ENCODE measurements at regions not wholly inside any gene's neighbourhood (a gene's known extent, or its start where the extent isn't known, plus 50 kb on each side); places are given as distances from the start of the nearest gene placed in this dataset.

DNA sequence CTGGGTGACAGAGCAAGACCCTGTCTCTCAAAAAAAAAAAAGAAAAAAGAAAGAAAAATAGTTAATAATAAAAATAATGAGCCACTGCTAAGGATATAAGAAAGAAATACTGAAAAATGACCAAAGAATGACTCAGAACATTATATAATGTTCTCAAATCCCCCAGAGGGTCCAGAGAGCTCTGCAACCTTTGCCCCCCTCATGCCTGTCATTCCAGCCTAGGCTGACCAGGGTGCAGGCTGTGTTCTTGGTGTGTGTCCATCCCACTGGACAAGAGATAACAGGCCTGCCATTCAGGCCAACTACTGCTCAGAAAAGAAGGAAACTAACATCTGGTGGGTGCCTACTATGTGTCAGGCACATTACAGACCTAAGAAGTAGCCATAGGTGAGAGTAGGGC, 72.7 kb upstream of the EDNRA start:
- CTCF ChIA-PET = interaction anchor here (0.9 to 4.3 kb wide), 14 partner anchors 12 to 459 kb away, joined by 3 to 18 read pairs (median 6); no protein-coding TSS in a partner anchor
- DNase-seq (ENCODE audit: low spot score) = no peak
- peaks cover 14% of the 10 kb centered on the region for H3K36me3 Mint-ChIP-seq
- peaks cover 21% of the 10 kb centered on the region for H3K9me3 Mint-ChIP-seq
- no peaks in the 10 kb centered on the region for H3K4me1 Mint-ChIP-seq
- H3K27ac Mint-ChIP-seq = no peak overlapping the region
- POLR2A ChIA-PET = no interaction called here
- H3K4me3 Mint-ChIP-seq = no peak overlapping the region
- no peaks in the 10 kb centered on the region; the same call in 1 of the 2 replicates for H3K27me3 Mint-ChIP-seq (ENCODE audit: low read depth)
- no peak for ATAC-seq
- no peak for TF ChIP-seq NFYB (CRISPR knock-in tag; conservative IDR thresholded peaks at IDR 0.05; ENCODE audit: low read depth)
- TF ChIP-seq EMX1 (CRISPR knock-in tag; IDR thresholded peaks at IDR 0.05) = no peak

DNA sequence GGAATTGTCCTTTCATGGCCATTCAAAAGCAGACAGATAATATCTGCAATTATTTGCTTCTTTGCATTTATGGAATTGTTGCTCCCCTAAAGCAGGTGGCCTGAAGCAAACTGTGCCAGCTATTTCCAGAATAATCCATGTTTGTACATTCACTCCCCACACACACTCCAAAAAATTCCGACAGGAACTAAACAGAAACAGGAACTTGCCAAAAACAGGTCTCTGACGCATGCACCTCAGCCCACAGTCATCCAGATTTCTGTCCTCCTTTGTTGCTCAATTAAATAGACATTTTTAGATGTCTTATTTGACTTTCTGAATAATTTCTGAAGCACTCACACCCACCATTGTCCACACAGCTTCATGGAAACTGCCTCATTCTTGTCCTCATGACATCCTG, 71.5 kb upstream of the EDNRA start:
- CTCF ChIA-PET = interaction anchor here (2.9 to 4.3 kb wide), 2 partner anchors 110 to 180 kb away, joined by 16 to 18 read pairs; no protein-coding TSS in a partner anchor
- no peak for DNase-seq (ENCODE audit: low spot score)

More for the DNA sequence above, 71.5 kb upstream of the EDNRA start:
- Mint-ChIP-seq H3K36me3 (peaks cover 8% of the 10 kb centered on the region), H3K4me3 (no peak overlapping the region), H3K27me3 (ENCODE audit: low read depth) (no peaks in the 10 kb centered on the region), H3K27ac (no peak overlapping the region), H3K9me3 (peaks cover 11% of the 10 kb centered on the region), H3K4me1 (no peaks in the 10 kb centered on the region)
- TF ChIP-seq, protein P1, sequence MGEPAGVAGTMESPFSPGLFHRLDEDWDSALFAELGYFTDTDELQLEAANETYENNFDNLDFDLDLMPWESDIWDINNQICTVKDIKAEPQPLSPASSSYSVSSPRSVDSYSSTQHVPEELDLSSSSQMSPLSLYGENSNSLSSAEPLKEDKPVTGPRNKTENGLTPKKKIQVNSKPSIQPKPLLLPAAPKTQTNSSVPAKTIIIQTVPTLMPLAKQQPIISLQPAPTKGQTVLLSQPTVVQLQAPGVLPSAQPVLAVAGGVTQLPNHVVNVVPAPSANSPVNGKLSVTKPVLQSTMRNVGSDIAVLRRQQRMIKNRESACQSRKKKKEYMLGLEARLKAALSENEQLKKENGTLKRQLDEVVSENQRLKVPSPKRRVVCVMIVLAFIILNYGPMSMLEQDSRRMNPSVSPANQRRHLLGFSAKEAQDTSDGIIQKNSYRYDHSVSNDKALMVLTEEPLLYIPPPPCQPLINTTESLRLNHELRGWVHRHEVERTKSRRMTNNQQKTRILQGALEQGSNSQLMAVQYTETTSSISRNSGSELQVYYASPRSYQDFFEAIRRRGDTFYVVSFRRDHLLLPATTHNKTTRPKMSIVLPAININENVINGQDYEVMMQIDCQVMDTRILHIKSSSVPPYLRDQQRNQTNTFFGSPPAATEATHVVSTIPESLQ (CRISPR knock-in tag; IDR thresholded peaks at IDR 0.05) = no peak
- TF ChIP-seq ZBTB21 (CRISPR knock-in tag; IDR thresholded peaks at IDR 0.05; ENCODE audit: borderline replicate concordance) (no peak), OVOL2 (CRISPR knock-in tag; IDR thresholded peaks at IDR 0.05; ENCODE audit: borderline replicate concordance) (no peak), ZNF423 (CRISPR knock-in tag; IDR thresholded peaks at IDR 0.05) (no peak), TEAD1 (CRISPR knock-in tag; IDR thresholded peaks at IDR 0.05) (no peak), FOXK1 (CRISPR knock-in tag; IDR thresholded peaks at IDR 0.05) (no peak), SOX15 (CRISPR knock-in tag; IDR thresholded peaks at IDR 0.05) (no peak), NR2C2 (CRISPR knock-in tag; IDR thresholded peaks at IDR 0.05) (no peak)
- TF ChIP-seq, protein P2, sequence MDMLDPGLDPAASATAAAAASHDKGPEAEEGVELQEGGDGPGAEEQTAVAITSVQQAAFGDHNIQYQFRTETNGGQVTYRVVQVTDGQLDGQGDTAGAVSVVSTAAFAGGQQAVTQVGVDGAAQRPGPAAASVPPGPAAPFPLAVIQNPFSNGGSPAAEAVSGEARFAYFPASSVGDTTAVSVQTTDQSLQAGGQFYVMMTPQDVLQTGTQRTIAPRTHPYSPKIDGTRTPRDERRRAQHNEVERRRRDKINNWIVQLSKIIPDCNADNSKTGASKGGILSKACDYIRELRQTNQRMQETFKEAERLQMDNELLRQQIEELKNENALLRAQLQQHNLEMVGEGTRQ (CRISPR knock-in tag; IDR thresholded peaks at IDR 0.05) = no peak
- TF ChIP-seq, protein P3, sequence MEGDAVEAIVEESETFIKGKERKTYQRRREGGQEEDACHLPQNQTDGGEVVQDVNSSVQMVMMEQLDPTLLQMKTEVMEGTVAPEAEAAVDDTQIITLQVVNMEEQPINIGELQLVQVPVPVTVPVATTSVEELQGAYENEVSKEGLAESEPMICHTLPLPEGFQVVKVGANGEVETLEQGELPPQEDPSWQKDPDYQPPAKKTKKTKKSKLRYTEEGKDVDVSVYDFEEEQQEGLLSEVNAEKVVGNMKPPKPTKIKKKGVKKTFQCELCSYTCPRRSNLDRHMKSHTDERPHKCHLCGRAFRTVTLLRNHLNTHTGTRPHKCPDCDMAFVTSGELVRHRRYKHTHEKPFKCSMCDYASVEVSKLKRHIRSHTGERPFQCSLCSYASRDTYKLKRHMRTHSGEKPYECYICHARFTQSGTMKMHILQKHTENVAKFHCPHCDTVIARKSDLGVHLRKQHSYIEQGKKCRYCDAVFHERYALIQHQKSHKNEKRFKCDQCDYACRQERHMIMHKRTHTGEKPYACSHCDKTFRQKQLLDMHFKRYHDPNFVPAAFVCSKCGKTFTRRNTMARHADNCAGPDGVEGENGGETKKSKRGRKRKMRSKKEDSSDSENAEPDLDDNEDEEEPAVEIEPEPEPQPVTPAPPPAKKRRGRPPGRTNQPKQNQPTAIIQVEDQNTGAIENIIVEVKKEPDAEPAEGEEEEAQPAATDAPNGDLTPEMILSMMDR (IDR thresholded peaks at IDR 0.05) = no peak
- TF ChIP-seq, protein P4, sequence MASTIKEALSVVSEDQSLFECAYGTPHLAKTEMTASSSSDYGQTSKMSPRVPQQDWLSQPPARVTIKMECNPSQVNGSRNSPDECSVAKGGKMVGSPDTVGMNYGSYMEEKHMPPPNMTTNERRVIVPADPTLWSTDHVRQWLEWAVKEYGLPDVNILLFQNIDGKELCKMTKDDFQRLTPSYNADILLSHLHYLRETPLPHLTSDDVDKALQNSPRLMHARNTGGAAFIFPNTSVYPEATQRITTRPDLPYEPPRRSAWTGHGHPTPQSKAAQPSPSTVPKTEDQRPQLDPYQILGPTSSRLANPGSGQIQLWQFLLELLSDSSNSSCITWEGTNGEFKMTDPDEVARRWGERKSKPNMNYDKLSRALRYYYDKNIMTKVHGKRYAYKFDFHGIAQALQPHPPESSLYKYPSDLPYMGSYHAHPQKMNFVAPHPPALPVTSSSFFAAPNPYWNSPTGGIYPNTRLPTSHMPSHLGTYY (CRISPR knock-in tag; IDR thresholded peaks at IDR 0.05) = no peak
- TF ChIP-seq, protein P5, sequence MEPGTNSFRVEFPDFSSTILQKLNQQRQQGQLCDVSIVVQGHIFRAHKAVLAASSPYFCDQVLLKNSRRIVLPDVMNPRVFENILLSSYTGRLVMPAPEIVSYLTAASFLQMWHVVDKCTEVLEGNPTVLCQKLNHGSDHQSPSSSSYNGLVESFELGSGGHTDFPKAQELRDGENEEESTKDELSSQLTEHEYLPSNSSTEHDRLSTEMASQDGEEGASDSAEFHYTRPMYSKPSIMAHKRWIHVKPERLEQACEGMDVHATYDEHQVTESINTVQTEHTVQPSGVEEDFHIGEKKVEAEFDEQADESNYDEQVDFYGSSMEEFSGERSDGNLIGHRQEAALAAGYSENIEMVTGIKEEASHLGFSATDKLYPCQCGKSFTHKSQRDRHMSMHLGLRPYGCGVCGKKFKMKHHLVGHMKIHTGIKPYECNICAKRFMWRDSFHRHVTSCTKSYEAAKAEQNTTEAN (CRISPR knock-in tag; IDR thresholded peaks at IDR 0.05) = no peak
- TF ChIP-seq, protein P6, sequence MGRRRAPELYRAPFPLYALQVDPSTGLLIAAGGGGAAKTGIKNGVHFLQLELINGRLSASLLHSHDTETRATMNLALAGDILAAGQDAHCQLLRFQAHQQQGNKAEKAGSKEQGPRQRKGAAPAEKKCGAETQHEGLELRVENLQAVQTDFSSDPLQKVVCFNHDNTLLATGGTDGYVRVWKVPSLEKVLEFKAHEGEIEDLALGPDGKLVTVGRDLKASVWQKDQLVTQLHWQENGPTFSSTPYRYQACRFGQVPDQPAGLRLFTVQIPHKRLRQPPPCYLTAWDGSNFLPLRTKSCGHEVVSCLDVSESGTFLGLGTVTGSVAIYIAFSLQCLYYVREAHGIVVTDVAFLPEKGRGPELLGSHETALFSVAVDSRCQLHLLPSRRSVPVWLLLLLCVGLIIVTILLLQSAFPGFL (CRISPR knock-in tag; IDR thresholded peaks at IDR 0.05; ENCODE audit: borderline replicate concordance) = no peak
- TF ChIP-seq, protein P7, sequence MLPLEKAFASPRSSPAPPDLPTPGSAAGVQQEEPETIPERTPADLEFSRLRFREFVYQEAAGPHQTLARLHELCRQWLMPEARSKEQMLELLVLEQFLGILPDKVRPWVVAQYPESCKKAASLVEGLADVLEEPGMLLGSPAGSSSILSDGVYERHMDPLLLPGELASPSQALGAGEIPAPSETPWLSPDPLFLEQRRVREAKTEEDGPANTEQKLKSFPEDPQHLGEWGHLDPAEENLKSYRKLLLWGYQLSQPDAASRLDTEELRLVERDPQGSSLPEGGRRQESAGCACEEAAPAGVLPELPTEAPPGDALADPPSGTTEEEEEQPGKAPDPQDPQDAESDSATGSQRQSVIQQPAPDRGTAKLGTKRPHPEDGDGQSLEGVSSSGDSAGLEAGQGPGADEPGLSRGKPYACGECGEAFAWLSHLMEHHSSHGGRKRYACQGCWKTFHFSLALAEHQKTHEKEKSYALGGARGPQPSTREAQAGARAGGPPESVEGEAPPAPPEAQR (CRISPR knock-in tag; IDR thresholded peaks at IDR 0.05) = no peak
- POLR2A ChIA-PET = no interaction called here
- ATAC-seq = no peak

Data from WTC11 (cell line).